Pancreas (tissue), 10 donors: ENCODE measurements at regions not wholly inside any gene's neighbourhood (a gene's known extent, or its start where the extent isn't known, plus 50 kb on each side); places are given as distances from the start of the nearest gene placed in this dataset.

Experiments used
- ATAC-seq, 4 donors: fragments of 200-7000 bp; cut with Tn5 transposase; one replicate each; pipeline versions ENCODE4 v1.8.0 to v1.9.1; 2020; ENCODE audit warnings: mild to moderate bottlenecking in 4 of 4, moderate library complexity in 4 of 4
- DNase-seq, 6 donors: peaks; one replicate each; pipeline ENCODE4 v3.0.0-alpha.2; 2020
- FAIRE-seq: peaks from 2 replicates; lab custom pipeline; 2012; peaks lifted over from hg19 to GRCh38; lab: Jason Lieb, UNC
- H3K27ac ChIP-seq, 4 donors: fragments of 200-600 bp; sonication (generic); 1 replicate in 3 of 4; 2 replicates in 1 of 4; pipeline versions ENCODE4 v1.5.0 to v1.8.0; 2020
- H3K27me3 ChIP-seq, 4 donors: fragments of 200-600 bp; one replicate each; pipeline ENCODE4 v1.8.0; 2021
- H3K36me3 ChIP-seq, 3 donors: fragments of 200-600 bp; sonication (generic) in 1 of 3; one replicate each; pipeline versions ENCODE4 v1.5.0 to v1.8.0; 2020 to 2021
- H3K4me1 ChIP-seq, 3 donors: fragments of 200-600 bp; one replicate each; pipeline ENCODE4 v1.8.0; 2021
- H3K4me3 ChIP-seq, 4 donors: fragments of 200-600 bp; sonication (generic) in 2 of 4; one replicate each; pipeline versions ENCODE4 v1.5.0 to v1.8.0; 2020 to 2021
- H3K9me3 ChIP-seq, 4 donors: fragments of 200-600 bp; one replicate each; pipeline ENCODE4 v1.8.0; 2021
- WGBS, 2 donors: extraction: QIAGEN DNeasy Blood & Tissue Kit; methylation state at CpG; one replicate each; pipeline ENCODE4 v1.1.7; 2013; 5-methylcytosine and 5-hydroxymethylcytosine counted together
- intact Hi-C, 3 donors: fragments of 100-400 bp; cut with DNase I; formaldehyde crosslinking; loops; one replicate each; pipeline versions ENCODE4 v1.11.1 to v1.14.2; 2022
- TF ChIP-seq, protein P1 (sequence below), 4 donors: fragments of 200-600 bp; sonication (generic) in 3 of 4; IDR thresholded peaks; one replicate each; pipeline versions ENCODE4 v1.5.0 to v1.8.0; 2021; ENCODE audit warnings: antibody characterized with exemption in 4 of 4
- donor health status: healthy with polysubstance abuse.
- donor health status: DM: no; HTN: no; CAD: no; lungs with moderate emphysema.
- donor health status: DM: no; HTN: no; CAD: no.
- donor health status: control.
- donor health status: control.
- donor health status: Bipolar disorder and iron deficiency.
- donor health status: DM: yes; HTN: yes; CAD: no.
- donor health status: DM: no; HTN: no; CAD: no.
- donor health status: DM: no; HTN: no; CAD: no.
- donor health status: DM: yes; HTN: yes; CAD: no.

DNA sequence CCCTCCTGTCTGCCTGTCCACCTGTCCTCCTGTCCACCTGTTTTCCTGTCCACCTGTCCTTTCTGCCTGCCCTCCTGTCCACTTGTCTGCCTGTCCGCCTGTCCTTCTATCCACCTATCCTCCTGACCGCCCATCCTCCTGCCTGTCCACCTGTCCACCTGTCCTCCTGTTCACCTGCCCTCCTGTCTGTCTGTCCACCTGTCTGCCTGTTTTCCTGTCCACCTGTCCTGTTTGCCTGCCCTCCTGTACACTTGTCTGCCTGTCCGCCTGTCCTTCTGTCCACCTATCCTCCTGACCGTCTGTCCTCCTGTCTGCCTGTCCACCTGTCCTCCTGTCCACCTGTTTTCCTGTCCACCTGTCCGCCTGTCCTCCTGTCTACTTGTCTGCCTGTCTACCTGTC lies 682.8 kb downstream of the TBC1D22A start:
- TF ChIP-seq, protein P1, sequence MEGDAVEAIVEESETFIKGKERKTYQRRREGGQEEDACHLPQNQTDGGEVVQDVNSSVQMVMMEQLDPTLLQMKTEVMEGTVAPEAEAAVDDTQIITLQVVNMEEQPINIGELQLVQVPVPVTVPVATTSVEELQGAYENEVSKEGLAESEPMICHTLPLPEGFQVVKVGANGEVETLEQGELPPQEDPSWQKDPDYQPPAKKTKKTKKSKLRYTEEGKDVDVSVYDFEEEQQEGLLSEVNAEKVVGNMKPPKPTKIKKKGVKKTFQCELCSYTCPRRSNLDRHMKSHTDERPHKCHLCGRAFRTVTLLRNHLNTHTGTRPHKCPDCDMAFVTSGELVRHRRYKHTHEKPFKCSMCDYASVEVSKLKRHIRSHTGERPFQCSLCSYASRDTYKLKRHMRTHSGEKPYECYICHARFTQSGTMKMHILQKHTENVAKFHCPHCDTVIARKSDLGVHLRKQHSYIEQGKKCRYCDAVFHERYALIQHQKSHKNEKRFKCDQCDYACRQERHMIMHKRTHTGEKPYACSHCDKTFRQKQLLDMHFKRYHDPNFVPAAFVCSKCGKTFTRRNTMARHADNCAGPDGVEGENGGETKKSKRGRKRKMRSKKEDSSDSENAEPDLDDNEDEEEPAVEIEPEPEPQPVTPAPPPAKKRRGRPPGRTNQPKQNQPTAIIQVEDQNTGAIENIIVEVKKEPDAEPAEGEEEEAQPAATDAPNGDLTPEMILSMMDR (IDR thresholded peaks at IDR 0.05) = no peak
- H3K4me3 ChIP-seq = no peak overlapping the region
- 68 to 72% methylated on average over 5 of the region's 5 CpGs for WGBS, 2 donors

DNA sequence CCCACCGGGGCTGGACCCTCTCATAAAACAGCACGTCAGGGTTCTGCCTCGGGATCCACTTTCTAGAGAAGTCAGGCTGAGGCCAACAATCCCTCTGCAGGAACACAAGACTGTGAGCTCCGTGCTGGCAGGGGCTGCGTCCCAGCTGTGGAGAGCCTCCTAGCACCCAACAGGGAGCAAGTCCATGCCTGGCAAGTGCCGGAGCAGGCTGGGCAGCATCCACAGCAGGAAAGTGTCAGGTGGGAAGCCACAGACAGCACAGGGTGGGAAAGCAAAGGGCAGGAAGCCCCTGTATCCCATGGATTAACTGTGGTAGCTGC lies 682.3 kb downstream of the TBC1D22A start:
- TF ChIP-seq, protein P1 (IDR thresholded peaks at IDR 0.05) = no peak
- Histone ChIP-seq H3K36me3 (no peaks in the 10 kb centered on the region), H3K9me3 (no peaks in the 10 kb centered on the region), H3K4me3 (no peak overlapping the region), H3K27me3 (peaks cover 0 to 3% (median 0%) of the 10 kb centered on the region in 4 donors), H3K27ac (no peak overlapping the region), H3K4me1 (no peaks in the 10 kb centered on the region)
- FAIRE-seq = no peak
- 62 to 67% methylated on average over 6 of the region's 6 CpGs for WGBS, 2 donors
- no peak for DNase-seq
- intact Hi-C loops = no loop called here
- no peak for ATAC-seq

More for the DNA sequence above, 682.8 kb downstream of the TBC1D22A start:
- intact Hi-C loops = no loop called here
- no peak for FAIRE-seq
- no peak for ATAC-seq
- H3K9me3 ChIP-seq = no peaks in the 10 kb centered on the region
- H3K27me3 ChIP-seq = peaks cover 0 to 3% (median 0%) of the 10 kb centered on the region in 4 donors
- H3K27ac ChIP-seq = no peak overlapping the region
- no peaks in the 10 kb centered on the region for H3K36me3 ChIP-seq
- DNase-seq = no peak
- no peaks in the 10 kb centered on the region for H3K4me1 ChIP-seq

DNA sequence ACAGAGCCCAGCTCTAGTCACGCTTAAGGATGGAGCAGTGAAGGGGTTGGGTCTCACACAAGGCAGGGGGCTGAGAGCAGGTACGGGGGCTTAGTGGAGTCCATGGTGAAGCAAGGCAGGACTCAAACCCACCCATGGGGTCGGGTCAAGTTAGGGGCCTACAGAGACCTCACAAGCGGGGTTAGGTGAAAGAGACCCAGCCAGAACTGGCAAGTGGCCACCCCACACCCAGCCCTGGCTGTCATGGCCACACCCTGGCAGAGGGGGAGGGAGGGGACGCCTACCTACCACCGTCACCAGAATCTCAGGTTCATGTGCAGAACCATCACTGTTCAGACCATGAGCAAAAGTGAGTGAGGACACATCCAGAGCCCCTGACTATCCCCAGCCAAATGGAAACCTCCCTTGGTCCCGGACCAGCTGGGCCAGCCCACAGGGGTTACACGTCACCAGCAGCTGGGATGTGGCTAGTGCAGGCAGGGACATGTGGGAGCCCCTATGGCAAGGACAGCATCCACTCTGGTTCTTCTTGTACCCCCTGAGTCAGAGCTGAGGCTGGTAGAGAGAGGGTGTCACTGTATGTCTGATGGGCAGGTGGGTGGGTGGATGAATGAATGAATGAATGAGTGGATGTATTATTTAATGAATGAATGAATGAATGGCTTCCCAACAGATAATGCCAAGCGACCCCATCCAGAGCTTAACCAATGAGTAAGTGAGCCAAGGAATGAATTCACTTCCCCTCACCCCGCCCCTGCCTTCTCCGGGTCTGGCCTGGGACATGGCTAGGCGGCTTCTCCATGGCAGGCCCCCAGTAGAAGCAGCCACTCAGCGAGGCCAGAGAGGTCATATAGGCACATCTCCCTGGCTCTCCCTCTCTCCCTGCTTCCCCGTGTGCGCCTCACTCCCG lies 681.6 kb downstream of the TBC1D22A start:
- TF ChIP-seq, protein P1 (IDR thresholded peaks at IDR 0.05) = no peak
- 53 to 58% methylated on average over 16 of the region's 16 CpGs for WGBS, 2 donors
- Histone ChIP-seq H3K36me3 (no peaks in the 10 kb centered on the region), H3K4me3 (no peak overlapping the region), H3K9me3 (no peaks in the 10 kb centered on the region), H3K4me1 (no peaks in the 10 kb centered on the region), H3K27me3 (peaks cover 0 to 3% (median 0%) of the 10 kb centered on the region in 4 donors), H3K27ac (no peak overlapping the region)
- no peak for DNase-seq
- intact Hi-C loops = no loop called here
- no peak for ATAC-seq
- FAIRE-seq = no peak

DNA sequence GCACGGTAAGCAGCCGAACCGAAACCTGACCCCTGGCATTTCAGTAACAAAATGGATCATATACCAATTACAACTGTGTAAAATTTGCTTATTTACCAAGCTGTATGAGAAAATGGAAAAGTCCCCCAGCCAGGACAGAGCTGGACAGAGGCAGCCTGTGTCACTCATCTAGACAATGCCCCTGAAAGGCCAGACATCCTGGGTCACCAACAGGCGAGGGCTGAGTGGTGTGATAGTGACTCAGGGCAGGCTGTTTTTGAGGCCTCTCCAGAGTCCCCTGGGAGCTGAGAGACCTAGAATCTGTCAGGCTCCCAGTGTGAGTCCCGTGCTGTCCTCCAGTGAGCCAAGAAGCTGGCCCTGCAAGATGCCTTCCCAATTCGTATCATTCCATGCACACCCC lies 680.4 kb downstream of the TBC1D22A start:
- Histone ChIP-seq H3K4me1 (no peaks in the 10 kb centered on the region), H3K9me3 (no peaks in the 10 kb centered on the region), H3K27me3 (peaks cover 0 to 3% (median 0%) of the 10 kb centered on the region in 4 donors), H3K27ac (no peak overlapping the region), H3K4me3 (no peak overlapping the region), H3K36me3 (no peaks in the 10 kb centered on the region)
- TF ChIP-seq, protein P1 (IDR thresholded peaks at IDR 0.05) = no peak
- intact Hi-C loops = no loop called here
- WGBS, 2 donors = 58 to 61% methylated on average over 6 of the region's 6 CpGs
- ATAC-seq (no peak), FAIRE-seq (no peak), DNase-seq (no peak)

DNA sequence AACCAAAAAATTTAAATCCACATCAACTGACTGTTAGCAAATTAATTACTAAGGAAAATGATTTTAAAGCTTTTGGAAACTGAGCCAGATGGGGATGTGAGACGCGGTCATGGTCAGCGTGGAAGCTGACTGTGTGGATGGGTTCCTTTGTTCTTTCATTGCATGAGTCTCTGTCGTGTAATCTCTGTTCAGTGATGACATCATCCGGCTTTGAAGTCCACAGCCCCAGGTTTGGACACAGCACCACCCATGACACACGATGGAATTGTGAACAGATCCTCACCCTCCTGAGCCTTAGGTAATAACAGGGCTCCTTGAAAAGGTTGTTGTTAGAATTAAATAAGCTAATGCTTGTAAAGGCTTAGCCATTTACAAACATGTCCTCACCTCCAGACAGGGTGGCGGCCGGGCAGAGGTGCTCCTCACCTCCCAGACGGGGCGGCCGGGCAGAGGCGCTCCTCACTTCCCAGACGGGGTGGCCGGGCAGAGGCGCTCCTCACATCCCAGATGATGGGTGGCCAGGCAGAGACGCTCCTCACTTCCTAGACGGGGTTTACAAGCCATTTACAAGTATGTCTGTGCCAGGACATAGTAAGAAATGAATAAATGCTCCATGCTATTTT lies 677.3 kb downstream of the TBC1D22A start:
- no peak for FAIRE-seq
- no peaks in the 10 kb centered on the region for H3K4me1 ChIP-seq
- DNase-seq = no peak
- intact Hi-C loops = no loop called here
- H3K27me3 ChIP-seq = no peaks in the 10 kb centered on the region
- TF ChIP-seq, protein P1 (IDR thresholded peaks at IDR 0.05) = no peak
- H3K9me3 ChIP-seq = no peaks in the 10 kb centered on the region
- no peaks in the 10 kb centered on the region for H3K36me3 ChIP-seq
- no peak overlapping the region for H3K27ac ChIP-seq
- ATAC-seq = no peak
- H3K4me3 ChIP-seq = no peak overlapping the region
- 77 to 82% methylated on average over 17 of the region's 17 CpGs for WGBS, 2 donors
